Neural progenitor cell (in vitro differentiated cells): ENCODE measurements at regions not wholly inside any gene's neighbourhood (a gene's known extent, or its start where the extent isn't known, plus 50 kb on each side); places are given as distances from the start of the nearest gene placed in this dataset.
"Not testable (repeated sequence)": the region's sequence is repeated elsewhere in the genome, so short reads cannot be mapped to it uniquely, and the experiment has no call there.

Source experiments
- CTCF ChIP-seq: fragments of 200-600 bp; sonication (generic); IDR thresholded peaks from 2 replicates; pipeline ENCODE4 v1.5.1; 2017; ENCODE audit warnings: antibody characterized with exemption, mild to moderate bottlenecking
- EZH2phosphoT487 ChIP-seq: fragments of 200-600 bp; sonication (generic); IDR thresholded peaks from 2 replicates; pipeline ENCODE4 v1.6.1; 2017; ENCODE audit warnings: antibody characterized with exemption

- TF ChIP-seq CTCF, EZH2phosphoT487: not testable (repeated sequence)
These were observed 316.6 kb upstream of the KCNMB2 start for GRCh38 chr3:178219661-178220060.
